ENCODE measurements at regions not wholly inside any gene's neighbourhood (a gene's known extent, or its start where the extent isn't known, plus 50 kb on each side); places are given as distances from the start of the nearest gene placed in this dataset.

GRCh38 chr1:226473325-226473724 lies 65.4 kb upstream of the PARP1 start:
- Histone ChIP-seq H3K36me3 (no peaks in the 10 kb centered on the region), H3K27ac (no peak overlapping the region), H3K4me1 (no peaks in the 10 kb centered on the region), H3K4me3 (no peak overlapping the region), H3K27me3 (no peaks in the 10 kb centered on the region), H3K9ac (ENCODE audit: low read depth in 2 of 2, low read length in 2 of 2) (no peak overlapping the region), H3K9me3 (no peaks in the 10 kb centered on the region)
- TF ChIP-seq CTCF (IDR thresholded peaks at IDR 0.05), result no peak
- intact Hi-C loops (cut with DNase I), result no loop called here
- DNase-seq, result no peak

DNA sequence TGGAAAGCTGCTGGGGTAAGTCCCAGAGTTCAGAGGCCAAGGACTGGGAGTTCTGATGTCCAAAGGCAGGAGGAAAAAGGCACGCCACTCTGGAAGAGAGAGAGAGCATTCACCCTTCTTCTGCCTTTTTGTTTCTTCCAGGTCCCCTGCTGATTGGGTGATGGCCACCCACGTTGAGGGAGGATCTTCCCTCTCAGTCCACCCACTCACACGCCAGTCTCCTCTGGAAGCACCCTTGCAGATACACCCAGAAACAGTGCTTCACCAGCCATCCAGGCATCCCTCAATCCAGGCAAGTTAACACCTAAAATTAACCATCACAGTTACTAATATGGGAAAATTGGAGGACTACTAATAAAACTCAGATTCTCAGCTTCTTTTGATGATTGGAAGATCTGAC lies 66.1 kb upstream of the PARP1 start:
- Histone ChIP-seq H3K27ac (no peak overlapping the region), H3K9ac (ENCODE audit: low read depth in 2 of 2, low read length in 2 of 2) (no peak overlapping the region), H3K4me1 (no peaks in the 10 kb centered on the region), H3K36me3 (no peaks in the 10 kb centered on the region), H3K9me3 (no peaks in the 10 kb centered on the region), H3K4me3 (no peak overlapping the region), H3K27me3 (no peaks in the 10 kb centered on the region)
- intact Hi-C loops (cut with DNase I), result no loop called here
- DNase-seq, result no peak
- TF ChIP-seq CTCF (IDR thresholded peaks at IDR 0.05), result no peak

GRCh38 chr1:226474443-226475141 lies 66.7 kb upstream of the PARP1 start:
- DNase-seq, result no peak
- no peak overlapping the region for H3K27ac ChIP-seq
- no peaks in the 10 kb centered on the region for H3K4me1 ChIP-seq
- no peak overlapping the region for H3K4me3 ChIP-seq
- intact Hi-C loops (cut with DNase I), result no loop called here
- no peaks in the 10 kb centered on the region for H3K9me3 ChIP-seq
- H3K27me3 ChIP-seq, result no peaks in the 10 kb centered on the region
- no peaks in the 10 kb centered on the region for H3K36me3 ChIP-seq
- no peak overlapping the region for H3K9ac ChIP-seq (ENCODE audit: low read depth in 2 of 2, low read length in 2 of 2)
- no peak for TF ChIP-seq CTCF (IDR thresholded peaks at IDR 0.05)

DNA sequence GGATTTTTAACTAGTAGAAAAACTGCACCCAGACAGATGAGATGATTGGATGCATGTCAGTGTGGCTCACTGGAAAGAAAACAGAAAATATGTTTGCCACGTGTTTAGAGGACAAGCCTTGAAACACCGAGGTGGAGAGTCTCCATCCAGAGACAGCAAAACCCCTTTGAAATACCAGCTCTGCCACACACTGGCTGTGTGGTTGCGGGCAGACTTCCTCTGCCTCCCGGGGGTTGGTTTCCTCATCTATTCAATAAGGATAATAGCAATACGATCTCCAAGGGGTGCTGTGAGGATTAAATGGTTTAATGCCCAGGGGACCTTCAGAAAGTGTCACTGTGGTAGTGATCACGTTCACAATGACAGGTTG lies 67.2 kb upstream of the PARP1 start:
- no peaks in the 10 kb centered on the region for H3K36me3 ChIP-seq
- no peak overlapping the region for H3K9ac ChIP-seq (ENCODE audit: low read depth in 2 of 2, low read length in 2 of 2)
- DNase-seq, result no peak
- H3K27ac ChIP-seq, result no peak overlapping the region
- intact Hi-C loops (cut with DNase I), result no loop called here
- TF ChIP-seq CTCF (IDR thresholded peaks at IDR 0.05), result no peak
- H3K4me1 ChIP-seq, result no peaks in the 10 kb centered on the region
- H3K4me3 ChIP-seq, result no peak overlapping the region
- H3K27me3 ChIP-seq, result no peaks in the 10 kb centered on the region
- H3K9me3 ChIP-seq, result no peaks in the 10 kb centered on the region

DNA sequence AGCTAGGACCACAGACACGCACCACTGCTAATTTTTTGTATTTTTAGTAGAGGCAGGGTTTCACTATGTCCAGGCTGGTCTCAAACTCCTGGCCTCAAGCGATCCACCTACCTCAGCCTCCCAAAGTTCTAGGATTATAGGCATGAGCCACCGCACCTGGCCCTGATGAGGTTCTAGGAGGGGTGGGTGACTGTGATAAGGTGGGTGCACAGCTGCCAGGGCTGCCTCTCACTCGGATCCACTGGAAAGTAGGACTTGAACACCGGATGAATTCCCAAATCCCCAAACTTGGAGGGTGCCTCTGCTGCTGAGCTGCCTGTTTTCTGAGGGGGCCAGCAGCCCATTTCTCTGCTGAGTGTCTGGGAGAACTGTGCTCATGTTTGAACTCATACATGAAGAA lies 68.2 kb upstream of the PARP1 start:
- intact Hi-C loops (cut with DNase I), result no loop called here
- no peaks in the 10 kb centered on the region for H3K36me3 ChIP-seq
- no peak overlapping the region for H3K9ac ChIP-seq (ENCODE audit: low read depth in 2 of 2, low read length in 2 of 2)

More for the DNA sequence above, 68.2 kb upstream of the PARP1 start:
- TF ChIP-seq CTCF (IDR thresholded peaks at IDR 0.05), result no peak
- H3K9me3 ChIP-seq, result no peaks in the 10 kb centered on the region
- H3K4me3 ChIP-seq, result no peak overlapping the region
- no peak for DNase-seq
- no peak overlapping the region for H3K27ac ChIP-seq
- H3K27me3 ChIP-seq, result no peaks in the 10 kb centered on the region
- no peaks in the 10 kb centered on the region for H3K4me1 ChIP-seq
